Smooth muscle cell (in vitro differentiated cells): ENCODE measurements at regions not wholly inside any gene's neighbourhood (a gene's known extent, or its start where the extent isn't known, plus 50 kb on each side); places are given as distances from the start of the nearest gene placed in this dataset.

Experiments
- DNase-seq: peaks from one replicate; lab custom pipeline; 2025; ENCODE audit not compliant: unreplicated experiment; lab: John Stamatoyannopoulos, UW
- H2AFZ ChIP-seq: fragments of 200-600 bp; sonication (generic); 2 replicates; pipeline ENCODE4 v1.6.0; 2016; ENCODE audit warnings: antibody characterized with exemption, low read depth, mild to moderate bottlenecking
- H3F3A ChIP-seq: fragments of 200-600 bp; sonication (generic); 2 replicates; pipeline ENCODE4 v1.6.0; 2017; ENCODE audit warnings: antibody characterized with exemption, low read depth
- H3K27ac ChIP-seq: fragments of 200-600 bp; sonication (generic); 2 replicates; pipeline ENCODE4 v1.5.1; 2016; ENCODE audit warnings: low read depth, mild to moderate bottlenecking
- H3K27me3 ChIP-seq: fragments of 200-600 bp; sonication (generic); 2 replicates; pipeline ENCODE4 v1.6.1; 2016; ENCODE audit warnings: low read depth, mild to moderate bottlenecking
- H3K36me3 ChIP-seq: fragments of 200-600 bp; sonication (generic); 2 replicates; pipeline ENCODE4 v1.5.1; 2016; ENCODE audit warnings: low read depth
- H3K4me1 ChIP-seq: fragments of 200-600 bp; sonication (generic); 2 replicates; pipeline ENCODE4 v1.5.1; 2016; ENCODE audit warnings: low read depth
- H3K4me2 ChIP-seq: fragments of 200-600 bp; sonication (generic); 2 replicates; pipeline ENCODE4 v1.6.0; 2016; ENCODE audit warnings: mild to moderate bottlenecking
- H3K4me3 ChIP-seq: fragments of 200-600 bp; sonication (generic); 2 replicates; pipeline ENCODE4 v1.5.1; 2016; ENCODE audit warnings: mild to moderate bottlenecking
- H3K79me2 ChIP-seq: fragments of 200-600 bp; sonication (generic); 2 replicates; pipeline ENCODE4 v1.6.0; 2016; ENCODE audit warnings: low read depth, mild to moderate bottlenecking
- H3K9ac ChIP-seq: fragments of 200-600 bp; sonication (generic); 2 replicates; pipeline ENCODE4 v1.6.0; 2016; ENCODE audit warnings: low read depth
- H3K9me3 ChIP-seq: fragments of 200-600 bp; sonication (generic); replicated peaks from 2 replicates; pipeline ENCODE4 v1.5.1; 2016; ENCODE audit warnings: low read depth
- H4K20me1 ChIP-seq: fragments of 200-600 bp; sonication (generic); 2 replicates; pipeline ENCODE4 v1.6.0; 2016; ENCODE audit warnings: low read depth
- WGBS: methylation state at CpG from one replicate; pipeline ENCODE4 v1.1.7; 2016; ENCODE audit warnings: low lambda C conversion rate; 5-methylcytosine and 5-hydroxymethylcytosine counted together
- TF ChIP-seq, protein P1 (sequence below): fragments of 200-600 bp; sonication (generic); IDR thresholded peaks from 2 replicates; pipeline ENCODE4 v1.5.1; 2017; ENCODE audit warnings: borderline replicate concordance, mild to moderate bottlenecking, antibody characterized with exemption; ENCODE audit not compliant: insufficient read depth, poor library complexity, severe bottlenecking

DNA sequence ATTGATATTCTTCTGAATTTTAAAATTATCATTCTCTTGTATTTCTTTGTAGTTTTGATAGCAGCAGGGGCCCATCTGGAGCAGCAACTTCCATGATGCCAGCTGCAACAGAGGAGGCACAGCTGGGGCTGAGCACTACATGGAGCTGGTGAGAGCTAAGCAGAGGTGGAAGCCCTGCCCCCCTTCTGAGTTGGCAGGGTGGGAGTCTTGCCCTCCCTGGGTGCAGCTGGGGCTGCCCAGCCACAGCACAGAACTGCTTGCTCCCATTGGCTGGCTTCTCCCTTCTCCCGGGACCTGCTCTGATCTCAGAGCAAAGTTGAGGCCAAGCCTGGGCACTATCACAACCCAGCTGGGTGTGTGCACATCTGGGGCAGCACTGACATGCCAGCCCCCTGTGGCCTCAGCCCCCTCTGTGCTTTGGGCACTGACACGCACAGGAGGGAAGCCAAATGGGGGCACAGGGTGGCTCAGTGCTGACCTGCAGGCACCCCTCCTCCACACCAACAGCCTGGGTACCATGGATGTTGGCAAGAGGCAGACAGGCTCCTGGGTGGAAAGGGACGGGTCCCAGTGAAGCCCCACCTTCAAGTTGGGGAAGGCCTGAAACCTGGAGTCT, 69.1 kb upstream of the EYA4 start:
- H3K36me3 ChIP-seq: no peaks in the 10 kb centered on the region
- no peaks in the 10 kb centered on the region for H3K27me3 ChIP-seq
- no peaks in the 10 kb centered on the region for H3F3A ChIP-seq
- no peaks in the 10 kb centered on the region for H3K9me3 ChIP-seq
- no peaks in the 10 kb centered on the region for H3K4me1 ChIP-seq
- H3K4me3 ChIP-seq: no peak overlapping the region
- H3K4me2 ChIP-seq: no peak overlapping the region
- DNase-seq: no peak
- H3K27ac ChIP-seq: no peak overlapping the region
- no peak overlapping the region for H3K9ac ChIP-seq
- no peaks in the 10 kb centered on the region for H4K20me1 ChIP-seq
- TF ChIP-seq, protein P1, sequence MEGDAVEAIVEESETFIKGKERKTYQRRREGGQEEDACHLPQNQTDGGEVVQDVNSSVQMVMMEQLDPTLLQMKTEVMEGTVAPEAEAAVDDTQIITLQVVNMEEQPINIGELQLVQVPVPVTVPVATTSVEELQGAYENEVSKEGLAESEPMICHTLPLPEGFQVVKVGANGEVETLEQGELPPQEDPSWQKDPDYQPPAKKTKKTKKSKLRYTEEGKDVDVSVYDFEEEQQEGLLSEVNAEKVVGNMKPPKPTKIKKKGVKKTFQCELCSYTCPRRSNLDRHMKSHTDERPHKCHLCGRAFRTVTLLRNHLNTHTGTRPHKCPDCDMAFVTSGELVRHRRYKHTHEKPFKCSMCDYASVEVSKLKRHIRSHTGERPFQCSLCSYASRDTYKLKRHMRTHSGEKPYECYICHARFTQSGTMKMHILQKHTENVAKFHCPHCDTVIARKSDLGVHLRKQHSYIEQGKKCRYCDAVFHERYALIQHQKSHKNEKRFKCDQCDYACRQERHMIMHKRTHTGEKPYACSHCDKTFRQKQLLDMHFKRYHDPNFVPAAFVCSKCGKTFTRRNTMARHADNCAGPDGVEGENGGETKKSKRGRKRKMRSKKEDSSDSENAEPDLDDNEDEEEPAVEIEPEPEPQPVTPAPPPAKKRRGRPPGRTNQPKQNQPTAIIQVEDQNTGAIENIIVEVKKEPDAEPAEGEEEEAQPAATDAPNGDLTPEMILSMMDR: no peak
- H3K79me2 ChIP-seq: no peaks in the 10 kb centered on the region
- WGBS: 94% methylated on average over 3 of the region's 3 CpGs
- H2AFZ ChIP-seq: no peak overlapping the region

DNA sequence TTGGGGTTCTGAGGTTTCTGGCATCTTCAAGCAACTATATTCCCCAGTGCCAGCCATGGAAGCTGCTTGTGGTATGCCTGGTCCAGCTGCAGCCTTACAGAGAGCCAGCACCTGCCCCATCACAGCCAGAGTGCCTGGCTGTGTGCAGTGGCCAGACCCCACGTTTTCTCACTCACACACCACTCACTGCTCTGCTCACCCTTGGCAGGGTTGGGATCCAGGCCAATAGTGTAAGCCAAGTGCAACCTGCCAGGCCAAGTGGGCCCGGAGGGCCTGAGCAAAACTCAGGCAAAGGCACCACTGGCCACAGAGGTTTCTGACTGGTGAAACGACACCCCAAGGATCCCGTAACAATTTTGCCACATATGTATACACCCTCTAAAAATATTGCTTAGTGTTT, 67.9 kb upstream of the EYA4 start:
- no peaks in the 10 kb centered on the region for H3K79me2 ChIP-seq
- no peaks in the 10 kb centered on the region for H3K9me3 ChIP-seq
- H3K9ac ChIP-seq: no peak overlapping the region
- no peaks in the 10 kb centered on the region for H3K36me3 ChIP-seq
- H3K4me2 ChIP-seq: no peak overlapping the region
- H4K20me1 ChIP-seq: no peaks in the 10 kb centered on the region
- WGBS: 95% methylated on average over 4 of the region's 4 CpGs
- no peak overlapping the region for H3K27ac ChIP-seq
- no peak overlapping the region for H2AFZ ChIP-seq
- H3F3A ChIP-seq: no peaks in the 10 kb centered on the region
- H3K4me1 ChIP-seq: no peaks in the 10 kb centered on the region
- no peak for DNase-seq
- no peaks in the 10 kb centered on the region for H3K27me3 ChIP-seq
- no peak overlapping the region for H3K4me3 ChIP-seq
- TF ChIP-seq, protein P1: no peak

DNA sequence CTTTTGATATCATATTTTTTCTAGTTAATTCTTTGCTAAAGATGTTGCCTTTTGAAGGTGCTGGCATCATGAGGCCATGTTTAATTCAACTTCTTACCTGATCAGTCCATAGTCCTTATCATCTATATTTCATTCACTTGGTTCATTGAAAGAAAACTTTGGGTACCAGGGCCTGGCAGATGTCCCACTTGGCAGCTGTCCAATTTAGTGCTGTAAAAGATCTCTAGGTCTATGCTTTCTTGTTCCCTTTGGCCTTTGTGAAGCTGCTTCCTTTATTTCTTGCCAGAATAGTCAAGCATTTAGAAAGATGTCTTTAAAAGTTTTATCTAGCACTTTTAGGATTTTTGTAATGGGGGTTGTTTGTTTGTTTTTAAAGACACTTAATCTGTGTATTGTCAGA, 61.7 kb upstream of the EYA4 start:
- H3K36me3 ChIP-seq: no peaks in the 10 kb centered on the region
- no peak overlapping the region for H2AFZ ChIP-seq
- no peak overlapping the region for H3K27ac ChIP-seq
- peaks cover 16% of the 10 kb centered on the region for H3K27me3 ChIP-seq
- H3K4me2 ChIP-seq: no peak overlapping the region
- TF ChIP-seq, protein P1: no peak
- H3F3A ChIP-seq: no peaks in the 10 kb centered on the region
- H3K79me2 ChIP-seq: no peaks in the 10 kb centered on the region
- no peaks in the 10 kb centered on the region for H3K4me1 ChIP-seq
- H3K9ac ChIP-seq: no peak overlapping the region
- no peaks in the 10 kb centered on the region for H3K9me3 ChIP-seq
- H3K4me3 ChIP-seq: no peak overlapping the region
- no peaks in the 10 kb centered on the region for H4K20me1 ChIP-seq
- DNase-seq: no peak

DNA sequence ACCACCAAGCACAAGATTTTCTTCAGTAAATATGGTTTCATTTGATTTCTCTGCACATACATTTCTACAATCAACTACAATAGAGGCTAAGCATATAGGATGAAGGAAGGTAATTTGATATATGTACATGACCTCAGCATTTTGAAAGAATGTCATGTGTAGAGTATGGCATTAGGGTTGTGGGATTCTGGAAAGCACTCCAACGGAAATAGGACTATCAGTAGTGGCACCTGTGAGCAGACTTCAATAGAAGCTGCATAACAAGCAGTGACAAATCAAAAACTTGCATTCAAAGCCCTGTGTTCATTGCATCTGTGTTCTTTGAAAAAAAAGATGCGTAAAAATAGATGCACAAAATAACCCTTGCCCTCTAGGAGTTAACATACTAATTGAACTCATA, 57.5 kb upstream of the EYA4 start:
- no peak overlapping the region for H2AFZ ChIP-seq
- H4K20me1 ChIP-seq: no peaks in the 10 kb centered on the region
- H3K9ac ChIP-seq: no peak overlapping the region
- H3K27me3 ChIP-seq: peaks cover 16% of the 10 kb centered on the region
- H3K27ac ChIP-seq: no peak overlapping the region
- H3K79me2 ChIP-seq: no peaks in the 10 kb centered on the region
- no peak overlapping the region for H3K4me2 ChIP-seq
- no peaks in the 10 kb centered on the region for H3K4me1 ChIP-seq
- 91% methylated on average over 2 of the region's 2 CpGs for WGBS
- H3K36me3 ChIP-seq: no peaks in the 10 kb centered on the region
- no peaks in the 10 kb centered on the region for H3K9me3 ChIP-seq
- no peak for DNase-seq
- H3K4me3 ChIP-seq: no peak overlapping the region
- no peaks in the 10 kb centered on the region for H3F3A ChIP-seq
- TF ChIP-seq, protein P1: no peak
